GM18502 (cell line): ENCODE measurements at regions not wholly inside any gene's neighbourhood (a gene's known extent, or its start where the extent isn't known, plus 50 kb on each side); places are given as distances from the start of the nearest gene placed in this dataset.

Experiments used
- ATAC-seq: cut with Tn5 transposase; IDR thresholded peaks from one replicate; pipeline ENCODE4 v1.9.1; 2021; ENCODE audit warnings: mild to moderate bottlenecking; ENCODE audit not compliant: unreplicated experiment, poor library complexity

DNA sequence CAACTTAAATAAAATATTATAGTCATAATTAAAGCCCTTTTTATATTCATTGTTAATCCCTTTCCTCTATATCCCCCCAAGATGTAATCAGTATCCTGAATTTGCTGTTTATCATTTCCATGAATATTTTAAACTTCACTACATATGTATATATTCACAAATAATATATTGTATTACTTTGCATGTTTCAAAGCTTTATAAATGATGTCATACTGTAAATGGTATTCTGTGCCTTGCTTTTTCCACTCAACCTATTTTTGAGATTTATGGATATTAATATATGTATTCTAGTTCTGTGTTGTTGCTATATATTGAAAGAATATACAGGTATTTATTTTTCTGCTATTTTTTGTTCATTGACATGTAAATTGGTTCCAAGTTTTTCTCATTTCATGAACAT is 173.1 kb downstream of the CCDC71L start:
- no peak for ATAC-seq

DNA sequence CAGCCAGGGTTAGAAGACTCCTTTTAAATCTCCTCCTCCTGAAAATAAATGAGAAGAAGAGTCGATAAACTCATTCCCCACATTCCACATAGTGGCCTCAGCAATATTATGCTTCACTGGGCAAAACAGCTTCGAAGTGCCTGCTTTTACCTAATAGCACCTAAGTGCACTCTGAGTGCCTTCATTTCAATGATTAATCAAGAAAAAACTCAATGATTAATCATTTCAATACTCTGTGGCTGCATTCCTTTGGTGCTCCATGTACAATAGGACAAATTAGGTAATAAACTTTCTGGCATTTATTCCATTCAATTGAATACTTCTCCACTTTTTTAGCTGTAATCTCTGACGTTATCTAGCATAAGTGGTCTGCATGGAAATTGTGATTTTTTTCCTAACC is 174.6 kb downstream of the CCDC71L start:
- no peak for ATAC-seq

GRCh38 chr7:106485919-106486318 is 175.0 kb downstream of the CCDC71L start:
- ATAC-seq, result no peak

GRCh38 chr7:106485031-106485551 is 175.9 kb downstream of the CCDC71L start:
- no peak for ATAC-seq

- ATAC-seq, result no peak
These were observed 176.4 kb downstream of the CCDC71L start for GRCh38 chr7:106484562-106484961.

DNA sequence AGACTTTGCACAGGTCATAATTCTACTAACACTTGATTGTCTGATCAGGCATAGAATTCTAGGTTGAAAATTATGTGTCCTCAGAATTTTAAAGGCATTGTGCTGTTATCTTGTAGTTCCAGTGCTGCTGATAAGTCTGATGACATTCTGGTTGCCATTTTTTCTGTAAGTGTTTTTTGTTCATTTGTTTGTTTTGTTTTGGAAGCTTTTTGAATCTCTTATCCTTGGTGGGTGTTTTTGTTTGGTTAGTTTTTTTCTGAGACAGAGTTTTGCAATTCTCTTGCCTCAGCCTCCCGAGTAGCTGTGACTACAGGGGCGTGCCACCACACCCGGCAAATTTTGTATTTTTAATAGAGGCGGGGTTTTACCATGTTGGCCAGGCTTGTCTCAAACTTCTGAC is 178.9 kb downstream of the CCDC71L start:
- no peak for ATAC-seq

DNA sequence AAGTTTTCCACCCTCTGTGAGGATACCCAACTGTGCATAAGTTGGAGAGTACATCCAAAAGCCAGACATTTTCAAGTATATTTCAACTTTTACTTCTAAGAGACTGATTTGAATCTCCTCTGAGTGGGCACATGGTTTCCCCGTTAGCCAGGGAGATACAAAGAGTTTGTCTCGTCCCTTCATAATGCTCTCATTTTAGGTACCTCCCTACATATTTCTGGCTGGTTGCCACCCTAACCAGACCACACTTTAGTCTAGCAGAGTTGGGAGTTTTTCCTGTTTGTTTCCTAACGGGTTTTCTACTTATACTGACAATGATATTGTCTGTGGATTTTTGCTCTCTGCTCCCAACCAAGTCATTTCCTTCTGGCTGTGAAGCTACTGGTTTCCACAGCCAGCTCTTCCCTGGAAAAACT is 180.3 kb downstream of the CCDC71L start:
- ATAC-seq, result no peak

GRCh38 chr7:106480161-106480579 is 180.8 kb downstream of the CCDC71L start:
- ATAC-seq, result no peak

DNA sequence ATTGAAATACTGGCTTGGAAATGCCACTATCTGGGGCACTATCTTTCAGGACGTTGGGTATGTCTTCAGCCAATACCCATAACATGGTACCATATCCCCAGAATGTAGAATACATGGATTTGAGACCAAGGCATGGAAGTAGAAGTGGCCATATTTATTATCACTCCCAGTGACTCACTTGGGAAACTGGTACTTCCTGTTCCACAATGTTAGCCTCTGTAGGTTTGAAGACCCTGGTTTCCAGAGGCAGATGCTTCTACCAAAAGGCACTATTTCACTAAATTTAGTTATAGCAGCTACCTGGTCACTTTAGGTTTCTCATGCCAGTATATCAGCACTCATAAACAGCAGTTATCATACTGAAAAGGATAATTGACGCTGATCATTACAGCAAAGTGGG is 184.2 kb downstream of the CCDC71L start:
- no peak for ATAC-seq

DNA sequence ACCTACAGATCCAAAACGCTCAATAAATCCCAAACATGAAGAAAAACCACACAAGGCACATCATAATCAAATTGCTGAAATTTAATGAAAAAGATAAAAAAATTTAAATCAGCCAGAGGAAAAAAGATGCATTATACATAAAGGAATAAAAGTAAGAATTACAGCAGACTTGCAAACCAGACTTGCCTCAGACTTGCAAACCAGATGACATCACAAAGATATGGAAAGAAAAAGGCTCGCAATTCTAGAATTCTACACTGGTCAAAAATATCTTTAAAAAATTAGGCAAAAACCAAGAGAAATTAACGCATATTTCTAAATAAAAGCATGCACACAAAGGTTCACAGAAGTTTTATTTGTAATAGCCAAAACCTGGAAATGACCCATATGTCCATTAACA is 188.0 kb upstream of the NAMPT start:
- no peak for ATAC-seq

GRCh38 chr7:106471686-106472440 is 187.1 kb upstream of the NAMPT start:
- ATAC-seq, result no peak

GRCh38 chr7:106471021-106471420 is 186.2 kb upstream of the NAMPT start:
- no peak for ATAC-seq

GRCh38 chr7:106466867-106467266 is 182.1 kb upstream of the NAMPT start:
- no peak for ATAC-seq

DNA sequence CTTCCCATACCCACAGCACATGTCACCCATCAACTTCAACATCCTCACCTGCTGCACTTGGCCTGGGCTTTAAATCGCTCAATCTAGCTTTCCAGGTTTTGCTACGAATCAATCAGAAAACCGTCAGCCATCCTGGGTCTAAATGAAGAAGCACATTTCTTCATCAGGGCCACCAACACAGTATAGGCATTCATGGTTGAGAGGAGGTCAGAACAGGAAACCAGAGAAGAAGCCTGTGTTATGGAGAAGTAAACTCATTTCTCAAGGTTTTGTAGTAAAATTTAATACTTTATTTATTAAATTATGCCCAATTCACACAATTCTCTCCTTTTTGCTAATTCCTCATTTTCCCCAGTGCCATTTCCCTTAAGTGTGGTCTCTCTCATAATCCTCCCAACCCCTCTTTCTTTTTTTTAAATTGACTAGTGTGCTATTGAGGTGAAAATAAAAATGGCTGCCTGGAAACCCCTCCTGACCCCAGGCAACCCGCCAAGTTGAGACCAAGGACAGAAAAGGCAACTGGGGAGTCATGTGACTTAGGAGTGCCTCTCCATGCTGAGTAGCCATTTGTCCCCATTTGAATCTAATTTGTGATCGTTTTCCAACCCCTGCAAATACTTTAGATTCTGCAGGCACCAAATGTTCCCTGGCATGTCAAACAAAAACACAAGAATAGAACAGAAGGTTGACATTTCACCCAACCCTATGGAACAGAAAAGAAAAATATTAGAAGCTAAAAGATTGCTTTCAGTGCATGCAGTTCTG is 181.1 kb upstream of the NAMPT start:
- ATAC-seq, result no peak

- no peak for ATAC-seq
These were observed 179.9 kb upstream of the NAMPT start for GRCh38 chr7:106464651-106465050.

DNA sequence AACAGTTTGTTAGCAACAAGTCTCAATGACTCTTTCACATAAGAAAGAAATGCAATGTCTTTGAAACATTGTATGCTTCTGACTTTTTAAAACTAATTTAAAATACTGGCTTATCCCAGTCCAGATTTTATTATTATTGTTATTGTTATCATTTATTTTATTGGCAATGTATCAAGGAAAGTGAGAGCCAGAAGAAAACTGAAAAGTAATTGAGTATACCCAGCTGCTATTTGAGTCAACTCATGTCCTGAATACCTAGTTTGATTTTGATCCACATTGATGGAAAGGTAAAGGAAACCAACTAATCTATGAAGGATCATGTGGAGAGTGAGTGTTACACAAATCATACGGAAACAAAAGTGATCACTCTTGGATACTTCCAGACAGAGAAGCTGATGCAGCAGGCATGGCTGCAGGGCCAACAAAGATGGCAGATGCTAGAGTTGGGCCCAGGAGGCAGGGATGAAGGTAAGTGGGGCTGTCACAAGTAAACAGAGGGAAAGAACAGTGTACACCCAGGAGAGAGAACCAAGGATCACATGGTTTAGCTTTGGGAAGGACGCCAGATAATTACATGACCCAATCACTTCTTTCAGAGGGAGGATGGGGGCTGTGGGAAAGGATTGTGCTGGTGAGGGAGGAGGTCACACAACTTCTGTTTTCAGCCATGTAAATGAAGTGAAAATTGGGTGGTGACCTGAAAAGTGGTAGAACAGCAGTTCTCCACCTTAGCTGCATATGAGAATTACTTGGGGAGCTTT is 179.2 kb upstream of the NAMPT start:
- ATAC-seq, result no peak

GRCh38 chr7:106462914-106463482 is 178.2 kb upstream of the NAMPT start:
- no peak for ATAC-seq

DNA sequence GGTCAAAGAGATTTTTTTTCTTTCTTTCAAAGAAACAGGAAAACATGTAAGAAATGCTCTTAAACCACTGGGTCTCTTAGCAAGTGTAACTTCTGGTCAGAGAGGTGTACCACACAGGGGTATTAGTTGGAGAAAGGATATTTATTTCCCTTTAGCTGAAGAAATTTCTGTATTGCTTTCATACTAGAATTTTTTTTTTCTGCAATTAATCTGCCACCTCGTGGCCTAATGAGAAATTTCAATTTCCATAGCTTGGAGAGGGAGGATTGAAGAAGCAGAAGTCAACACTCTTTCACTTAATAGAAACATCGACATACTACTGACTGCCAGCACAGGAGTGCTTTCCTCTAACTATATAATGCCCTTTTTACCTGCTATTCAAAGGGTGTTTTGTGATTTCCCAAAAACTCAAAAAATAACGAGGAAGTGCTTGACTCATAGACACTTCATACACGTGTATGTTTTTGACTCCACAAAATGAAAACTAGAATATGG is 177.6 kb upstream of the NAMPT start:
- ATAC-seq, result no peak

DNA sequence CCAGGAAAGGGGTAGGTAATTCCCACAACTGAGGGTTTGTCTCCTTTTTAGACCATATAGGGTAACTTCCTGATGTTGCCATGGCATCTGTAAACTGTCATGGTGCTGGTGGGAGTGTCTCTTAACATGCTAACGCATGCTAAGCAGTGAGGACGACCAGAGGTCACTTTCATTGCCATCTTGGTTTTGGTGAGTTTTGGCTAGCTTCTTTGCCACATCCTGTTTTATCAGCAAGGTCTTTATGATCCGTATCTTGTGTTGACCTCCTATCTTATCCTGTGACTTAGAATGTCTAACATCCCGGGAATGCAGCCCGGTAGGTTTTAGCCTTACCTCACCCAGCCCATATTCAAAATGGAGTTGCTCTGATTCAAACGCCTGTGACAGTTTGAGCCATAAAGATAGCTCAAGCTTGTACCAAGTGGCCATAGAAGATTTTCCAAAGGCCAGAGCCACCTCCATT is 176.0 kb upstream of the NAMPT start:
- ATAC-seq, result no peak

GRCh38 chr7:106459397-106460072 is 174.8 kb upstream of the NAMPT start:
- no peak for ATAC-seq
